SU-DHL-6 (cell line): ENCODE measurements at regions not wholly inside any gene's neighbourhood (a gene's known extent, or its start where the extent isn't known, plus 50 kb on each side); places are given as distances from the start of the nearest gene placed in this dataset.

ENCODE experiments used
- H2AFZ ChIP-seq: fragments of 200-600 bp; sonication (generic); 2 replicates; pipeline ENCODE4 v1.6.1; 2014; ENCODE audit warnings: low read depth, mild to moderate bottlenecking, moderate library complexity, mixed read lengths, antibody characterized with exemption, low read length; ENCODE audit not compliant: severe bottlenecking
- H3F3A ChIP-seq: fragments of 200-600 bp; shearing (Covaris generic); 2 replicates; pipeline ENCODE4 v1.6.0; 2016; ENCODE audit warnings: antibody characterized with exemption, mild to moderate bottlenecking; ENCODE audit not compliant: insufficient read depth
- H3K27ac ChIP-seq: fragments of 200-600 bp; sonication (generic); 2 replicates; pipeline ENCODE4 v1.5.1; 2016; ENCODE audit warnings: low read depth, mild to moderate bottlenecking, low read length, moderate library complexity, mixed read lengths
- H3K27me3 ChIP-seq: fragments of 200-600 bp; sonication (generic), shearing (Covaris generic); 2 replicates; pipeline ENCODE4 v1.6.0; 2014; ENCODE audit warnings: mild to moderate bottlenecking, low read length
- H3K36me3 ChIP-seq: fragments of 200-600 bp; sonication (generic); 2 replicates; pipeline ENCODE4 v1.6.1; 2014; ENCODE audit warnings: mild to moderate bottlenecking, low read length, mixed read lengths
- H3K4me2 ChIP-seq: fragments of 300-600, 200-600 bp; shearing (Covaris generic), sonication (generic); 2 replicates; pipeline ENCODE4 v1.6.0; 2014; ENCODE audit warnings: low read length, low read depth, mild to moderate bottlenecking; ENCODE audit not compliant: poor library complexity, severe bottlenecking
- H3K4me3 ChIP-seq: fragments of 200-600 bp; sonication (generic); 2 replicates; pipeline ENCODE4 v1.5.1; 2014; ENCODE audit warnings: antibody characterized with exemption, low read length, mild to moderate bottlenecking, mixed read lengths; ENCODE audit not compliant: insufficient read depth, poor library complexity, severe bottlenecking
- H3K79me2 ChIP-seq: fragments of 200-600 bp; sonication (generic); 2 replicates; pipeline ENCODE4 v1.6.1; 2014; ENCODE audit warnings: mild to moderate bottlenecking, low read length, moderate library complexity; ENCODE audit not compliant: insufficient read depth
- H3K9ac ChIP-seq: fragments of 200-600 bp; sonication (generic); 2 replicates; pipeline ENCODE4 v1.7.0; 2014; ENCODE audit warnings: mild to moderate bottlenecking, low read length
- H3K9me2 ChIP-seq: fragments of 200-600 bp; sonication (generic); replicated peaks from 2 replicates; pipeline ENCODE4 v1.6.1; 2014; ENCODE audit warnings: low read length; ENCODE audit not compliant: insufficient read depth
- H3K9me3 ChIP-seq: fragments of 200-600 bp; sonication (generic); 2 replicates; pipeline ENCODE4 v1.6.1; 2014; ENCODE audit warnings: low read length, mixed read lengths; ENCODE audit not compliant: insufficient read depth
- H4K20me1 ChIP-seq: fragments of 200-600 bp; sonication (generic); 2 replicates; pipeline ENCODE4 v1.6.1; 2014; ENCODE audit warnings: low read depth, mild to moderate bottlenecking, antibody characterized with exemption, low read length, moderate library complexity, mixed read lengths
- EZH2phosphoT487 ChIP-seq: fragments of 200-600 bp; sonication (generic), shearing (Covaris generic); conservative IDR thresholded peaks from 2 replicates; pipeline ENCODE4 v1.6.1; 2018; ENCODE audit warnings: mild to moderate bottlenecking, antibody characterized with exemption, low read length, moderate library complexity, mixed read lengths
- TF ChIP-seq, protein P1 (sequence below): fragments of 200-600 bp; sonication (generic); IDR thresholded peaks from one replicate; pipeline ENCODE4 v1.5.1; 2017; ENCODE audit warnings: antibody characterized with exemption, mild to moderate bottlenecking, low read length, moderate library complexity; ENCODE audit not compliant: insufficient read depth, poor library complexity, severe bottlenecking

DNA sequence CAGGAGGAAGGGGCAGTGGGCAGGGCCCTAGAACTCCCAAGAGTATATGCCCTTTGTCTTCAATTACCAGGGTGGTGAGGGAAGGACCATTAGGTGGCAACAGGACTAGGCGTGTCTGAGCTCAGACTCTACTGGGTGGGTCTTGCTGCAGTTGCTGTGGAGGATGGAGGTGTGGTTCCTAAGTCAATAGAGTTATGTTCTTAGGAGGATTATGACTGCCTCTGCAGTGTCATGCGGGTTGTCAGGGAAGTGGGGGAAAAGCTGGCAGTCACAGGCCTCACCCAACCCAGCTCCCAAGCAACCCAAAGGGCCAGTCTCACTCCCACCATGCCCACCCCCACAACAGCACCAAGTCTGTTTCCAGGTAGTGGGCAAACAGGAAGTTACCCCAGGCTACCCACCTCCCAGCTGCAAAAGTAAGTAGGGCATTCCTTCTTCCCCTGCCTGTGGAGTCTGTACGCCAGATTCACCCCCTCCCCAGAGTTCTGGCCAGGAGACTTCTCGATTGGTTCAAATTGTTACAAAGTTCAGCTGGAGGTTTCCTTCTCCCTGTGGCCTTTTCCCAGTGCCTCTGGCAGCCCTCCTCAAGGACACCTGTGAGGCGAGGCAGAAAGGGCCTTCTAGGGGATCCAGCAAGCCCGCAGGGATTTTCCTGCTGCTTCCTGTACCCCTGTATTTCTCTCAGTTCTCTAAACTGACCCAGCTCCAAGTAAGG, 145.3 kb downstream of the HINT1 start:
- TF ChIP-seq EZH2phosphoT487: no peak
- TF ChIP-seq, protein P1, sequence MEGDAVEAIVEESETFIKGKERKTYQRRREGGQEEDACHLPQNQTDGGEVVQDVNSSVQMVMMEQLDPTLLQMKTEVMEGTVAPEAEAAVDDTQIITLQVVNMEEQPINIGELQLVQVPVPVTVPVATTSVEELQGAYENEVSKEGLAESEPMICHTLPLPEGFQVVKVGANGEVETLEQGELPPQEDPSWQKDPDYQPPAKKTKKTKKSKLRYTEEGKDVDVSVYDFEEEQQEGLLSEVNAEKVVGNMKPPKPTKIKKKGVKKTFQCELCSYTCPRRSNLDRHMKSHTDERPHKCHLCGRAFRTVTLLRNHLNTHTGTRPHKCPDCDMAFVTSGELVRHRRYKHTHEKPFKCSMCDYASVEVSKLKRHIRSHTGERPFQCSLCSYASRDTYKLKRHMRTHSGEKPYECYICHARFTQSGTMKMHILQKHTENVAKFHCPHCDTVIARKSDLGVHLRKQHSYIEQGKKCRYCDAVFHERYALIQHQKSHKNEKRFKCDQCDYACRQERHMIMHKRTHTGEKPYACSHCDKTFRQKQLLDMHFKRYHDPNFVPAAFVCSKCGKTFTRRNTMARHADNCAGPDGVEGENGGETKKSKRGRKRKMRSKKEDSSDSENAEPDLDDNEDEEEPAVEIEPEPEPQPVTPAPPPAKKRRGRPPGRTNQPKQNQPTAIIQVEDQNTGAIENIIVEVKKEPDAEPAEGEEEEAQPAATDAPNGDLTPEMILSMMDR: no peak
- Histone ChIP-seq H3K9me2 (no peaks in the 10 kb centered on the region), H4K20me1 (no peaks in the 10 kb centered on the region), H3F3A (no peaks in the 10 kb centered on the region), H3K27me3 (no peaks in the 10 kb centered on the region; the same call in 1 of the 2 replicates), H3K9me3 (no peaks in the 10 kb centered on the region), H3K4me2 (no peak overlapping the region), H2AFZ (no peak overlapping the region), H3K79me2 (no peaks in the 10 kb centered on the region), H3K9ac (no peak overlapping the region), H3K4me3 (no peak overlapping the region), H3K27ac (no peak overlapping the region), H3K36me3 (no peaks in the 10 kb centered on the region)

DNA sequence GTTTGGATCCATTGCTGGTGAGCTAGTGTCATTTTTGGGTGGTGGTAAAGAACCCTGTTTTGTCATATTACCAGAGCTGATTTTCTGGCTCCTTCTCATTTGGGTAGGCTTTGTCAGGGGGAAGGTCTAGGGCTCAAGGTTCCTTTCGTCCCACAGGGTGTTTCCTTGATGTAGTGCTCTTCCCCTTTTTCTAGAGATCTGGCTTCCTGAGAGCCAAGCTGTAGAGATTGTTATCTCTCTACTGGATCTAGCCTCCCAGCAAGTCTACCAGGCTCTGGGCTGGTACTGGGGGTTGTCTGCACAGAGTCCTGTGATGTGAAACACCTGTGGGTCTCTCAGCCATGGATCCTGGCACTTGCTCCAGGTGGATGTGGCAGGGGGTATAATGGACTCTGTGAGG, 145.9 kb downstream of the HINT1 start:
- no peak for TF ChIP-seq EZH2phosphoT487
- TF ChIP-seq, protein P1: no peak
- no peak overlapping the region for H3K9ac ChIP-seq
- no peaks in the 10 kb centered on the region; the same call in 1 of the 2 replicates for H3K27me3 ChIP-seq
- no peaks in the 10 kb centered on the region for H3K9me3 ChIP-seq
- no peak overlapping the region for H2AFZ ChIP-seq
- H3K4me2 ChIP-seq: no peak overlapping the region
- H4K20me1 ChIP-seq: no peaks in the 10 kb centered on the region
- no peaks in the 10 kb centered on the region for H3F3A ChIP-seq
- H3K27ac ChIP-seq: no peak overlapping the region
- no peaks in the 10 kb centered on the region for H3K36me3 ChIP-seq
- no peak overlapping the region for H3K4me3 ChIP-seq
- H3K79me2 ChIP-seq: no peaks in the 10 kb centered on the region
- H3K9me2 ChIP-seq: no peaks in the 10 kb centered on the region

DNA sequence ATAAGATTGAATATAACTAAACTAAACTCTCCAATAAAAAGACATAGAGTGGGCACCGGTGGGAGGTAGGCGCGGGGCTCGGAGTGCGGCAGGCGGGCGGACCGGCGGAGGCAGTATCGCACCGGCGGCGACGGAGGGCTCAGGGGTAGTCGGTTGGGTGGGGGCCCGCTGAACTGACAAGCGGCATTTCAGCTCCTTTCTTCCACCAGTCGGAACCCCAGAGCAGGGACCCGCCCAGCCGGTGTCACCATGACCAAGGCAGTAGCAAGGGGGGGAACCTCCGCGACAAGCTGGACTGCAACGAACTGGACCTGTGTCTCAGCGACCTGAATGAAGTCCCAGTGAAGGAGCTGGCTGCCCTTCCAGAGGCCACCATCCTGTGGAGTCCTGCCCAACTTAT, 156.7 kb downstream of the HINT1 start:
- TF ChIP-seq EZH2phosphoT487: no peak
- Histone ChIP-seq H3K36me3 (no peaks in the 10 kb centered on the region), H3K79me2 (no peaks in the 10 kb centered on the region), H3K4me2 (no peak overlapping the region), H2AFZ (no peak overlapping the region), H3K4me3 (no peak overlapping the region), H3K27ac (no peak overlapping the region), H3K9me3 (no peaks in the 10 kb centered on the region), H3K27me3 (no peaks in the 10 kb centered on the region), H4K20me1 (no peaks in the 10 kb centered on the region), H3K9ac (no peak overlapping the region), H3K9me2 (no peaks in the 10 kb centered on the region), H3F3A (no peaks in the 10 kb centered on the region)

DNA sequence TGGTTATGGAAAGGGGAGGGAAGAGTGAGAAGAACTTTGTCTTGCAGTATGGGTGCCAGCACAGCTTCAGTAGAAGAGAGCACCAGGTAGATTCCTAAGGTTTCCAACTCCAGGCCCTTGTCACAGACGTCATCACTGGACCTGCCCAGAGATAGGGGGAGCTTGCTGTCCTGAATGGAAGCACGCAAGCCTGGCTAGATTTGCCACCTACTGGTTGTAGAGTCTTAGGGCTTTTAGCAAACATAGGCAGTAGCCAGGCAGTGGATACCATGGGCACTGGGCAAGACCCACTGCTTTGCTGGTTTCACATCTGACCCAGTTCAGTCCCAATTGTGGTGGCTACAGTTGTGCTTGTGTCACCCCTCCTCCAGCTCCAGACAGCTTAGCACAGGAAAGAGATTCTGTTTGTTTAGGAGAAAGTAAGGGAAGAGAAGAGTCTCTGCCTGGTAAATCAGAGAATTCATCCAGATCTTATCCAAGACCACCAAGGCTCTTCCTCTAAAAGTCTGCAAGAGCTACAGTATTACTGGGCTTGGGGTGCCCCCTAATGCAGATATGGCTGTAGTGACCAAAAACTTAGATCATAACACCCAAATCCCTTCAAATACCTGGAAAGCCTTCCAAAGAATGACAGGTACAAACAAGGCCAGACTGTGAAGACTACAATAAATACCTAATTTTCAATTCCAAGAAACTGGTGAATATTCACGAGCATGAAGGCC, 158.9 kb downstream of the HINT1 start:
- Histone ChIP-seq H3K27ac (no peak overlapping the region), H3K9me2 (no peaks in the 10 kb centered on the region), H4K20me1 (no peaks in the 10 kb centered on the region), H3K4me2 (no peak overlapping the region), H2AFZ (no peak overlapping the region), H3K36me3 (no peaks in the 10 kb centered on the region), H3K9me3 (no peaks in the 10 kb centered on the region), H3K9ac (no peak overlapping the region), H3K79me2 (no peaks in the 10 kb centered on the region), H3K4me3 (no peak overlapping the region), H3K27me3 (no peaks in the 10 kb centered on the region), H3F3A (no peaks in the 10 kb centered on the region)
- no peak for TF ChIP-seq EZH2phosphoT487
- TF ChIP-seq, protein P1: no peak
